ENCODE measurements at regions not wholly inside any gene's neighbourhood (a gene's known extent, or its start where the extent isn't known, plus 50 kb on each side); places are given as distances from the start of the nearest gene placed in this dataset.

- POLR2A ChIA-PET (ENCODE audit: unreplicated experiment): no interaction called here
- no peak overlapping the region for H2BK20ac ChIP-seq (ENCODE audit: low read depth, low read length)
- intact Hi-C loops (cut with micrococcal nuclease) (no loop called here), dilution Hi-C loops (cut with HindIII; ENCODE audit: low sequenced_read_pairs, unreplicated experiment) (no loop called here), in situ Hi-C loops (cut with MboI; ENCODE audit: low sequenced_read_pairs) (no loop called here)
- no peak overlapping the region for H3K4me2 ChIP-seq (ENCODE audit: low read depth, low read length)
- no peak overlapping the region for H3K23ac ChIP-seq (ENCODE audit: low read depth, low read length)
- no peak overlapping the region for H3K18ac ChIP-seq (ENCODE audit: low read depth, low read length)
- H2AFZ ChIP-seq (replicated peaks; ENCODE audit: low read length, poor library complexity): no peak overlapping the region
- H3K27me3 ChIP-seq (ENCODE audit: control insufficient read depth, insufficient read depth, low read length): peaks cover 13% of the 10 kb centered on the region
- H4K5ac ChIP-seq (ENCODE audit: low read depth, low read length): no peak overlapping the region
- H2BK5ac ChIP-seq (ENCODE audit: low read depth, low read length, poor library complexity, severe bottlenecking): no peak overlapping the region
- no peaks in the 10 kb centered on the region for H3K36me3 ChIP-seq (ENCODE audit: control insufficient read depth, insufficient read depth, low read length)
- no peak overlapping the region for H2BK15ac ChIP-seq (ENCODE audit: low read depth, low read length)
- CTCF ChIA-PET: no interaction called here
- no peaks in the 10 kb centered on the region for H3K9me3 ChIP-seq (ENCODE audit: control insufficient read depth, insufficient read depth, low read length)
- no peak overlapping the region for H4K91ac ChIP-seq (ENCODE audit: insufficient read depth, low read depth, low read length)
- no peak overlapping the region for H3K9ac ChIP-seq (ENCODE audit: low read depth, low read length)
- H4K8ac ChIP-seq (ENCODE audit: low read depth in 2 of 2, low read length in 2 of 2): no peak overlapping the region
- H3K4me1 ChIP-seq (ENCODE audit: control insufficient read depth, insufficient read depth, low read length): peaks cover 4% of the 10 kb centered on the region; the same call in 1 of the 2 replicates
- H2AK9ac ChIP-seq (replicated peaks; ENCODE audit: low read depth, low read length, poor library complexity): no peak overlapping the region
- no peak overlapping the region for H3K14ac ChIP-seq (replicated peaks; ENCODE audit: low read depth, low read length)
- no CpG with 5 or more reads among the region's 1 CpG for WGBS, 2 experiments (ENCODE audit: extremely low coverage in 2 of 2, insufficient read length in 1 of 2)
- DNase-seq (no peak), ATAC-seq (ENCODE audit: low read depth) (no peak)
- BruUV-seq (replicated peaks): no TSS peak
- H3K9me1 ChIP-seq (ENCODE audit: insufficient read depth, low read length): no peaks in the 10 kb centered on the region
- no peak overlapping the region for H3K27ac ChIP-seq (ENCODE audit: insufficient read depth, low read length)
- H3K79me1 ChIP-seq (ENCODE audit: low read depth in 1 of 2, low read length in 2 of 2): no peaks in the 10 kb centered on the region
- H2AK5ac ChIP-seq (ENCODE audit: low read depth, low read length): no peak overlapping the region
- H3K4ac ChIP-seq (ENCODE audit: low read depth, low read length): no peak overlapping the region
- H3K56ac ChIP-seq (ENCODE audit: extremely low read depth, insufficient read depth, low read length): no peak overlapping the region
- TF ChIP-seq POLR2A (IDR thresholded peaks at IDR 0.05; ENCODE audit: low read depth, low read length): no peak
- no peak for TF ChIP-seq BHLHE40 (IDR thresholded peaks at IDR 0.05; ENCODE audit: low read depth, low read length)
- no peak for TF ChIP-seq CHD1 (IDR thresholded peaks at IDR 0.05; ENCODE audit: low read depth, low read length)
- no peak for TF ChIP-seq MAFK (IDR thresholded peaks at IDR 0.05; ENCODE audit: low read depth, low read length)
- no peak for TF ChIP-seq NFE2L2 (IDR thresholded peaks at IDR 0.05; ENCODE audit: low read depth, low read length)
- no peak for TF ChIP-seq RCOR1 (IDR thresholded peaks at IDR 0.05; ENCODE audit: insufficient replicate concordance, low read length)
- TF ChIP-seq, protein P1, sequence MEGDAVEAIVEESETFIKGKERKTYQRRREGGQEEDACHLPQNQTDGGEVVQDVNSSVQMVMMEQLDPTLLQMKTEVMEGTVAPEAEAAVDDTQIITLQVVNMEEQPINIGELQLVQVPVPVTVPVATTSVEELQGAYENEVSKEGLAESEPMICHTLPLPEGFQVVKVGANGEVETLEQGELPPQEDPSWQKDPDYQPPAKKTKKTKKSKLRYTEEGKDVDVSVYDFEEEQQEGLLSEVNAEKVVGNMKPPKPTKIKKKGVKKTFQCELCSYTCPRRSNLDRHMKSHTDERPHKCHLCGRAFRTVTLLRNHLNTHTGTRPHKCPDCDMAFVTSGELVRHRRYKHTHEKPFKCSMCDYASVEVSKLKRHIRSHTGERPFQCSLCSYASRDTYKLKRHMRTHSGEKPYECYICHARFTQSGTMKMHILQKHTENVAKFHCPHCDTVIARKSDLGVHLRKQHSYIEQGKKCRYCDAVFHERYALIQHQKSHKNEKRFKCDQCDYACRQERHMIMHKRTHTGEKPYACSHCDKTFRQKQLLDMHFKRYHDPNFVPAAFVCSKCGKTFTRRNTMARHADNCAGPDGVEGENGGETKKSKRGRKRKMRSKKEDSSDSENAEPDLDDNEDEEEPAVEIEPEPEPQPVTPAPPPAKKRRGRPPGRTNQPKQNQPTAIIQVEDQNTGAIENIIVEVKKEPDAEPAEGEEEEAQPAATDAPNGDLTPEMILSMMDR (conservative IDR thresholded peaks at IDR 0.05; ENCODE audit: low read depth, low read length): no peak
- TF ChIP-seq RFX5 (IDR thresholded peaks at IDR 0.05; ENCODE audit: low read depth, low read length): no peak
- H2BK120ac ChIP-seq (ENCODE audit: low read depth, low read length): no peak overlapping the region
- no peak overlapping the region for H3K4me3 ChIP-seq (ENCODE audit: insufficient read depth, low read depth, low read length)
- H4K20me1 ChIP-seq (ENCODE audit: insufficient read depth, low read length): no peaks in the 10 kb centered on the region
Observed at GRCh38 chr13:50188696-50189095, 173.5 kb downstream of the KCNRG start.
